PC-3 (cell line): ENCODE measurements at regions not wholly inside any gene's neighbourhood (a gene's known extent, or its start where the extent isn't known, plus 50 kb on each side); places are given as distances from the start of the nearest gene placed in this dataset.

Experiments
- EZH2 ChIP-seq: fragments of 300-600 bp; sonication (generic); IDR thresholded peaks from one replicate; pipeline ENCODE4 v1.6.1; 2017; ENCODE audit warnings: antibody characterized with exemption, mild to moderate bottlenecking, low read length; ENCODE audit not compliant: unreplicated experiment
- EZH2phosphoT487 ChIP-seq: fragments of 300-600 bp; sonication (generic); IDR thresholded peaks from 2 replicates; pipeline ENCODE4 v1.6.1; 2018; ENCODE audit warnings: mild to moderate bottlenecking, antibody characterized with exemption, low read length, borderline replicate concordance
- TF ChIP-seq, protein P1 (sequence below): fragments of 300-600 bp; sonication (generic); conservative IDR thresholded peaks from 2 replicates; pipeline ENCODE4 v1.5.1; 2017; ENCODE audit warnings: antibody characterized with exemption, low read depth, mild to moderate bottlenecking, low read length

DNA sequence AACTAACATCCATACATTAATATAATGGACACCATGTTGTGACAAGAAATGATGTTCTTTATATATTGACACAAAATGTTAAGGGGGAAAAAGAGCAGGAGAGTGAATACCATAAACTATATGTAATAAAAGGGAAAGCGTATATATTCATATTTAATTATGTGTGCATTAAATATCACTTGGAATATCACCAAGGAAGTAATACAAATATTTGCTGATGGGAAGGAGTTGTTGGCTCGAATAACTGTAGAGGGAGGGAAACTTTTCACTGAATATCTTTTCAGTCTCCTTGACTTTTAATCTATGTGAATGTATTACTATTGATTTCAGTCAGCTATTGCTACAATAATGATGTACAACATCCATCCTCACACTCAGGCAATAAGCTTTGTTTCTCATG lies 167.0 kb upstream of the DPH6 start:
- TF ChIP-seq, protein P1, sequence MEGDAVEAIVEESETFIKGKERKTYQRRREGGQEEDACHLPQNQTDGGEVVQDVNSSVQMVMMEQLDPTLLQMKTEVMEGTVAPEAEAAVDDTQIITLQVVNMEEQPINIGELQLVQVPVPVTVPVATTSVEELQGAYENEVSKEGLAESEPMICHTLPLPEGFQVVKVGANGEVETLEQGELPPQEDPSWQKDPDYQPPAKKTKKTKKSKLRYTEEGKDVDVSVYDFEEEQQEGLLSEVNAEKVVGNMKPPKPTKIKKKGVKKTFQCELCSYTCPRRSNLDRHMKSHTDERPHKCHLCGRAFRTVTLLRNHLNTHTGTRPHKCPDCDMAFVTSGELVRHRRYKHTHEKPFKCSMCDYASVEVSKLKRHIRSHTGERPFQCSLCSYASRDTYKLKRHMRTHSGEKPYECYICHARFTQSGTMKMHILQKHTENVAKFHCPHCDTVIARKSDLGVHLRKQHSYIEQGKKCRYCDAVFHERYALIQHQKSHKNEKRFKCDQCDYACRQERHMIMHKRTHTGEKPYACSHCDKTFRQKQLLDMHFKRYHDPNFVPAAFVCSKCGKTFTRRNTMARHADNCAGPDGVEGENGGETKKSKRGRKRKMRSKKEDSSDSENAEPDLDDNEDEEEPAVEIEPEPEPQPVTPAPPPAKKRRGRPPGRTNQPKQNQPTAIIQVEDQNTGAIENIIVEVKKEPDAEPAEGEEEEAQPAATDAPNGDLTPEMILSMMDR: no peak
- no peak for TF ChIP-seq EZH2
- TF ChIP-seq EZH2phosphoT487: no peak
